ENCODE measurements at regions not wholly inside any gene's neighbourhood (a gene's known extent, or its start where the extent isn't known, plus 50 kb on each side); places are given as distances from the start of the nearest gene placed in this dataset.
A peak's percentile ranks its signal among the peaks of the same experiment; 100 is the strongest.

DNA sequence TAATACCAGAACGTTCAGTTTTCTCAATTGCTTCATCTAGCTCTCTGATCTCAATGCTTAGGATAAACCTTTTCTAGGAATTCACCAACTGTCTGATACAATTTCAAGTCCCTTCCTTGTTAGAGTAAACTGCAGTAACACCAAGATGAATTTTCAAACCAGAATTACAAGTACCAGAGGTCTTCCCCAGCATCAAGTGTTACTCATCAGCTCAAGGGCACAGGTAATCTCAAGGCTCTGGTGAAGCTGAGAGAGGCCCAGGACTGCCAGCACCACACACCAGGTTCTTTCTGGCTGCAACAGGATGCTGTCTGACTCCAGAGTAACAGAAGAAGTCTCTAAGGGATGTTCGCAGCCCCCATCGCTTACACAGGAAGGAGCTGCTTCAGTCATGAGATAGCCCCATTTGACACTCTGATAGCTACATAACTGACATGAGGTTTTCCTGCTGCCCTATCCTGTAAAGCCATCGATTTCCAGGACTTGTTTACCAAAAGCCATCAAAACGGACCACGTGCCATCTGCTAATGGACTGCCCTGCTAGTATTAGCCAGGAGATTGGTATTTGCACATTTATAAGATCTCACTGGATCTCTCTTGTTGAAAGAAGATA is 549.4 kb downstream of the UTRN start:
- no peak overlapping the region for H3K4me3 Mint-ChIP-seq
- no peak for ATAC-seq
- no peaks in the 10 kb centered on the region for H3K9me3 Mint-ChIP-seq
- peaks cover 59% of the 10 kb centered on the region for H3K36me3 Mint-ChIP-seq
- no peaks in the 10 kb centered on the region for H3K4me1 Mint-ChIP-seq
- H3K27me3 Mint-ChIP-seq = no peaks in the 10 kb centered on the region
- no peak overlapping the region for H3K27ac Mint-ChIP-seq

DNA sequence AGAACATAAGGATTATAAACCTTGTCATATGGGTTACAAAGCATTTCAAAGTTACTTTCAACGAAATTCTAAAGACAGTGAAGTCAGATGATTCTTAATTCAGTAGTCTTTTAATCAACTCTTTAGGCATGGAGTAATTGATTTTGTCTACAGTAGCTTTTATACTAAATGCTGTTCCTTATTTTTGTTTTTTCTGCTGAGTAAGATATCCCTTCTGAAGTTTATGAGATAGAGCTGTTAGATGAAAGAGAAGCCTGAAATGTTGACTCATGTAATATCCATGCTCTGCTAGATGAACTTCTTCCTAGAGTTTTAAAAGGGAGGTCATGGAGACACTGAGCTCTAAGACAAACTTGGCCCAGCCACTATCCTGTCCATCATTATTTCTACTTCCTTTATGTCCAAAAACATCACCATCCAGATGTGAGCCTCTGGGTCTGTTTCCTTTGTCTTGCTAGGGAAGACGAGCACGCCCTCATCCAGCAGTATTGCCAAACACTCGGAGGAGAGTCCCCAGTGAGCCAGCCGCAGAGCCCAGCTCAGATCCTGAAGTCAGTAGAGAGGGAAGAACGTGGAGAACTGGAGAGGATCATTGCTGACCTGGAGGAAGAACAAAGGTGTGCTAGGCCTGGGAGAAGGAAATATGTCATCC is 550.3 kb downstream of the UTRN start:
- Mint-ChIP-seq H3K36me3 (peaks cover 61% of the 10 kb centered on the region), H3K4me3 (no peak overlapping the region), H3K27me3 (no peaks in the 10 kb centered on the region), H3K27ac (no peak overlapping the region), H3K4me1 (no peaks in the 10 kb centered on the region), H3K9me3 (no peaks in the 10 kb centered on the region)
- no peak for ATAC-seq

DNA sequence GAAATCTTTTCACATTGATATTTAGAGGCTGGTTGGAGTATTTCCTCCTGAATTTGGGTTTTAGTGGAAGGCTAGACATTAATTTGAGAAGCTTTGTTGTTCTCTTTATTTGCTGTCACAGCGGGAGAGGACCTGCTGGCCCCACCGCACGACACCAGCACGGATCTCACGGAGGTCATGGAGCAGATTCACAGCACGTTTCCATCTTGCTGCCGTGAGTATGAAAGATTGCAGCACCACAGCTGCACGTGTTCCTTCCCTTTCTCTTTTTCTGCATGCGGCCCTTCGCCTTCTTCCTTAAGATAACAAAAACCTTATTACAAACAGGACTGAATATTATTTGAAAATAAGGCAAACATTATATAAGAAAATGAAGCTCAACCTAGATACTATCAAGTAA is 555.5 kb downstream of the UTRN start:
- no peaks in the 10 kb centered on the region for H3K9me3 Mint-ChIP-seq
- H3K4me3 Mint-ChIP-seq = no peak overlapping the region
- peaks cover 50% of the 10 kb centered on the region for H3K36me3 Mint-ChIP-seq
- no peaks in the 10 kb centered on the region for H3K4me1 Mint-ChIP-seq
- H3K27ac Mint-ChIP-seq = no peak overlapping the region
- ATAC-seq = no peak
- no peaks in the 10 kb centered on the region for H3K27me3 Mint-ChIP-seq

DNA sequence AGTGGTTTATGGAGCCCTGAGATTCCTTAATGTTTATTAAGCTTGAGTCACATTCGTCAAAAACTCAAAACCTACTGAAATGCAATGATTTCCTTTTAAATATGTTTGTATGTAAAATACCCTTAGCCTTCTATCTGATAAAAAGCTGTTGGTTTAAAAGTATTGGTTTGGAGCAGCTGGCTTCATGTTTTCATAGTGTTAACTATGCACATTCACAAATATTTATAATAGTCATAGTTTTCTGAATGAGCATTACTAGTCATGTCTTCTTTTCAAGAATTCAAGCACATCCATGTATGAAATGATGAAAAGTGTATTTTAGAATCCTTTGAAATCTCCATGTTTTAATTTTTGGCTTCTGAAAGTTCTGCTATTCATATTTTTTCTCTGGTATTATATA is 558.6 kb downstream of the UTRN start:
- H3K4me3 Mint-ChIP-seq = no peak overlapping the region
- no peaks in the 10 kb centered on the region for H3K4me1 Mint-ChIP-seq
- H3K9me3 Mint-ChIP-seq = no peaks in the 10 kb centered on the region
- ATAC-seq = no peak
- H3K27ac Mint-ChIP-seq = no peak overlapping the region
- H3K36me3 Mint-ChIP-seq = peaks cover 39% of the 10 kb centered on the region
- H3K27me3 Mint-ChIP-seq = no peaks in the 10 kb centered on the region

DNA sequence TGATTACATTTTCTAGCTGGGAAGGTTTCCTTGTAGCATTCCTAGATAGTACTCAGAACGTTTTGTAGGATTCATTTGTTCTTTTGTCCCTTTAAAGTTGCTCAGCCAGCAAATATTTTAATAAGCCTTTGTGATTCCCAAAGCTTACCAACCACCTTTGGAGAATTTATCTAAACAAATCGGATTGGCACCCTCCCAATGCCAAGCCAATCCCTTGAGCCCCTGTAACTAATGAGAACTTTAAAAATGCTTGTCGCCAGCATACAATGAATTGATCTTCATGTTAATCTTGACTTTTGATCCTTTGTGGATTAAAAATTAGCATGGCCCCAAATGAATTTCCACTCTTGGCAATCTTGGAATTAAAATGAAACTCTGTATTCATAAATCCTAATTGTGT is 559.5 kb downstream of the UTRN start:
- no peak for ATAC-seq
- no peaks in the 10 kb centered on the region for H3K9me3 Mint-ChIP-seq
- no peak overlapping the region for H3K27ac Mint-ChIP-seq
- H3K36me3 Mint-ChIP-seq = peaks cover 34% of the 10 kb centered on the region
- H3K4me3 Mint-ChIP-seq = no peak overlapping the region
- no peaks in the 10 kb centered on the region for H3K4me1 Mint-ChIP-seq
- no peaks in the 10 kb centered on the region for H3K27me3 Mint-ChIP-seq

DNA sequence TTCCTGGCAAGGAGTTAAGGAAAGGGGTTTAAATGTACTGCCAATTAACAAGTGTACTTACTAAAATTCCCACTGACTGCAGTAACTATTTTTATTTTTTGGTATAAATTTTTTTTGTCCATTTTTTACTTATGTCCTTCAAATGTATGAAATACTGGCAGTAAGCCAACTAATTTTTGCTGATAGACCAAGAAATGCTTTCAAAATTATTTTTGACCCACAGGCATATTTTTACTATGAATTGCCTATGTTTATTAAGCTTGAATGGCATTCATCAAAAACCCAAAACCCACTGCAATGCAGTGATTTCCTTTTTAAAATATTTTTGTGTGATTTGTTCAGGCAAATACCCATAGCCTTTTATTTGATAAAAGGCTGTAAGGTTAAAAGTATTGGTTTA is 560.1 kb downstream of the UTRN start:
- Mint-ChIP-seq H3K27me3 (no peaks in the 10 kb centered on the region), H3K9me3 (no peaks in the 10 kb centered on the region), H3K4me1 (no peaks in the 10 kb centered on the region), H3K4me3 (no peak overlapping the region), H3K27ac (no peak overlapping the region), H3K36me3 (peaks cover 34% of the 10 kb centered on the region)
- ATAC-seq = no peak

DNA sequence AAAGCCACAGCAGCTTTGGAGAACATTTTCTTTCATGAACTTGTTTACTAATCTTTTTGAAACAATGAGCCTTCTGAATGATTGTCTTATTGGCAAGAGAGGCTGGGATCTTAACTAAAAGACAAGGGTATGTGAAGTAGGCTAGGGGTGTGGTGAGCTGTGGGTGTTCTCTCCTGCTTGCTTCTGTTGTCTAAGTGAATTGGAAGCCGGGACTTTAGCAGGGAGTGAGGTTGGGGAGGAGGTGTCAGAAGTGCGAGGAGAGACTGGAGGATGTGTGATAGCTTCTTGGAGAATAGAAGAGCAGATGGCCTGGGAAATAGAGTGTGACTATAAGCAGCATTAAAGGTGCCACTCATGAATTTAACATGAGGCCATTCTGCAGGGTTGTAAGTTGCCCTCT is 562.8 kb downstream of the UTRN start:
- no peaks in the 10 kb centered on the region for H3K4me1 Mint-ChIP-seq
- no peaks in the 10 kb centered on the region for H3K9me3 Mint-ChIP-seq
- peaks cover 30% of the 10 kb centered on the region for H3K36me3 Mint-ChIP-seq
- ATAC-seq = no peak
- no peak overlapping the region for H3K4me3 Mint-ChIP-seq
- H3K27ac Mint-ChIP-seq = peak overlapping the region; percentile 1
- no peaks in the 10 kb centered on the region for H3K27me3 Mint-ChIP-seq

DNA sequence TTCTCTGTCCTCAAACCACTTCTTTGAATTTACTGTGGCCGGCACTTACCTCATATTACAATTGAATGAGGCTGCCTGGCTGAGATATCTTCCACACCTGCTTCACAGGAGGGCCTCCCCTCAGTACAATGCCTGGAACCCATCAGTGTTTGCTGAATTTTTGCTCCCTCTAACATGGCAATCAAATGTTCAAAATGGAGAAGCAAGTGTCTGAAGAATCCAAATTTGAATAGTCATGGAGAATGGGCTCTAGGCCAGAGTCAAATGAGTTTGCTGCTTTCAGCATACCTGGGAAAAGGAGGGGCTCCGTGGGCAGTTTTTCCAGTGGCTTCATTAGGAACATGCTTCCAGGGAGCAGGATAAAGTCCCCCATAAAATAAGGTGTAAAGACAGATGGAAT is 564.8 kb downstream of the UTRN start:
- no peak overlapping the region for H3K27ac Mint-ChIP-seq
- H3K27me3 Mint-ChIP-seq = no peaks in the 10 kb centered on the region
- H3K9me3 Mint-ChIP-seq = no peaks in the 10 kb centered on the region
- no peak for ATAC-seq
- H3K36me3 Mint-ChIP-seq = peaks cover 35% of the 10 kb centered on the region
- H3K4me3 Mint-ChIP-seq = no peak overlapping the region
- H3K4me1 Mint-ChIP-seq = no peaks in the 10 kb centered on the region

DNA sequence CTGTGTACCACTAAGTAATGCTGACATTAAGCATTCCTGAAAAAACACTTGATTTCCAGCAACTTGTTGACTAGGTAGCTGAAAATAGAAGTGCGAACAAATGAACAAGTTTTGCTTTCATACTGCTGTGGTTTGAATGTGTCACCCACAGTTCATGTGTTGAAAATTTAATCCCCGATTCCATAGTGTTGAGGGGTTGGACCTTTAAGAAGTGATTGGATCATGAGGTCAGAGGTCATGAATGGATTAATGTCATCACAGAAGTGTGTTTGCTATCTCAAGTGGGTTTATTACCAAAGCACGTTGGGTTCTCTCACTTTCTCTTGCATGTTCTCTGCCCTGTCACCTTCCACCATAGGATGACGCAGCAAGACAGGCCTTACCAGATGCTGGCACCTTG is 568.5 kb downstream of the UTRN start:
- H3K27ac Mint-ChIP-seq = no peak overlapping the region

DNA sequence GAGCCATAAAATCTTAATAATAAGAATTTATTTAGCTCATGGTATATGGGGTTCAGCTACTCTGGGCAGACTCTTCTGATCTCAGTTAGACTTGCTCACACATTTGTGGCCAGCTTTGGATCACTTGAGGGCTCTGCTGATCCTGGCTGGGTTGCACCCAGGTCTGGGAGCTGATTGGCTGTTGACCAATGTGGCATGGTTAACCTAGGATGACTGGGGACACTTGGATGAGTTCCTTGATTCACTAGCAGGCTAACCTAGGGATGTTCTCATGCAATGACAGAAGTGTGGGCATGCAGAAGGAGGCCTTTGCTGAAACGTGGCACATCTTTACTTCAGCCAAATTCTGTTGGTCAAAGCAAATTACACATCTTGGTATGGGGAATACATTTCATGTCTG is 569.5 kb downstream of the UTRN start:
- no peak overlapping the region for H3K27ac Mint-ChIP-seq
- no peaks in the 10 kb centered on the region for H3K4me1 Mint-ChIP-seq
- peaks cover 9% of the 10 kb centered on the region for H3K36me3 Mint-ChIP-seq
- no peak overlapping the region for H3K4me3 Mint-ChIP-seq
- no peaks in the 10 kb centered on the region for H3K27me3 Mint-ChIP-seq
- ATAC-seq = no peak
- peaks cover 4% of the 10 kb centered on the region for H3K9me3 Mint-ChIP-seq

More for the DNA sequence above, 568.5 kb downstream of the UTRN start:
- H3K4me1 Mint-ChIP-seq = no peaks in the 10 kb centered on the region
- no peak for ATAC-seq
- H3K9me3 Mint-ChIP-seq = no peaks in the 10 kb centered on the region
- no peaks in the 10 kb centered on the region for H3K27me3 Mint-ChIP-seq
- H3K36me3 Mint-ChIP-seq = peaks cover 14% of the 10 kb centered on the region
- no peak overlapping the region for H3K4me3 Mint-ChIP-seq

DNA sequence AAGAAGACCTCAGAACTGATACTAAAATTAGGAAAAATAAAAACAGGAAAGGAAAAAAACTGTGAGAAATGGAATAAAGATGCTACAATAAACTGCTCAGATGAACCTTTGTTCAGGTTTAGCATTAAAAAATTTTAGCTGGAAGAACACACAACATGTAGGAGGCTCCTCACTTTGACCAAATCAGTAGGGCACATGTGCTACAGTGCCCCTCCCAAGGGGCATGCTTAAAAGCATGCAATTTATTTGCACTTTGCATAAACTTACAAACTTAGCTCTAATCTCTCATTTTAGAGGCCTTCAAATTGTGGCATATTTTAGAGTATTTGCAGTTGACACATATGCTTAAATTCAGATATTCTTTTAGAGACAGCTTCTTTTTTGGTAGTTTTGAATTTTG is 570.2 kb downstream of the UTRN start:
- Mint-ChIP-seq H3K27ac (no peak overlapping the region), H3K9me3 (peaks cover 4% of the 10 kb centered on the region), H3K4me1 (no peaks in the 10 kb centered on the region), H3K27me3 (no peaks in the 10 kb centered on the region), H3K36me3 (peaks cover 8% of the 10 kb centered on the region), H3K4me3 (no peak overlapping the region)
- no peak for ATAC-seq

DNA sequence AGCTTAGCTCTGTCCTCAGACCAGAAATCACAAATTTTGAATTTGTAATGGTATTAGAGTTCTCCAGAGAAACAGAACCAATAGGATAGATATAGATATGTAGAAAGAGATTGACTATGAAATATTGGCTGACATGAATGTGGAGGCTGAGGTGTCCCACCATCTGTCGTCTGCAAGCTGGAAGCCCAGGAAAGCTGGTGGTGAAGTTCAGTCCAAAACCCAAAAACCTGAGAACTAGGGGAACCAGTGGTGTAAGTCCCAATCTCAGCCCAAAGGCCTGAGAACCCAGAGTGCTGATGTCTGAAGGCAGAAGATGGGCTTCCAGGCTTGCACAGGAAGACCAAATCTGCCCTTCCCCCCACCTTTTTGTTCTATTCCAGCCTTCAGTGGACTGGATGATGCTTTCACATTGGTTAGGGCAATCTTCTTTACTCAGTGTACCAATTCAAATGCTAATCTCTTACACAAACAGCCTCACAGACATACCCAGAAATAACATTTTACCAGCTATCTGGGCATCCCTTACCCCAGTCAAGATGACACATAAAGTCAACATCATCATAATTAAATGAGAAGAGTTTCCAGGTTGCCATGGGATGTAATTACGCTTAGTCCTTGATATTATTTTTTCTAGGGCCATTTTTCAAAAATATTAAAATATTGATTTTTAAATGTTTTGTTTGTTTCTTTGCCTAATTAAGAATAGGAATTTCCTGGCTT is 570.8 kb downstream of the UTRN start:
- H3K36me3 Mint-ChIP-seq = peaks cover 5% of the 10 kb centered on the region
- ATAC-seq = no peak
- H3K27ac Mint-ChIP-seq = no peak overlapping the region
- H3K4me3 Mint-ChIP-seq = no peak overlapping the region
- H3K9me3 Mint-ChIP-seq = peaks cover 4% of the 10 kb centered on the region
- H3K4me1 Mint-ChIP-seq = no peaks in the 10 kb centered on the region
- no peaks in the 10 kb centered on the region for H3K27me3 Mint-ChIP-seq

DNA sequence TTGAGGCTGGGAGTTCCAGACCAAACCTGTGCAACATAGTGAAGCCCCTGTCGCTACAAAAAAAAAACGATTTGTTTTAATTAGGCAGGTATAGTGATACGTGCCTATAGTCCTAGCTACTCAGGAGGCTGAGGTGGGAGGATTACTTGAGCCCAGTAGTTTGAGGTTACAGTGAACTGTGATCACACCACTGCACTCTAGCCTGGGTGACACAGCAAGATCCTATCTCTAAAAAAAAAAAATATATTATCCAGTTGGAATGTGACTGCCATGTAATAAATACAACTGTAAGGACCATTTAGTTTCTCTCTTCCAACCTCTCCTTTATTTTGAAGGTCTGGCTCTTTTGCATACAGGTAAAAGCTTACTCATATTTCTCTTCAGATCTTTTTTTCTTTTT is 571.5 kb downstream of the UTRN start:
- Mint-ChIP-seq H3K27me3 (no peaks in the 10 kb centered on the region), H3K36me3 (peaks cover 5% of the 10 kb centered on the region), H3K27ac (no peak overlapping the region), H3K4me1 (no peaks in the 10 kb centered on the region), H3K4me3 (no peak overlapping the region), H3K9me3 (peaks cover 4% of the 10 kb centered on the region)
- ATAC-seq = no peak

DNA sequence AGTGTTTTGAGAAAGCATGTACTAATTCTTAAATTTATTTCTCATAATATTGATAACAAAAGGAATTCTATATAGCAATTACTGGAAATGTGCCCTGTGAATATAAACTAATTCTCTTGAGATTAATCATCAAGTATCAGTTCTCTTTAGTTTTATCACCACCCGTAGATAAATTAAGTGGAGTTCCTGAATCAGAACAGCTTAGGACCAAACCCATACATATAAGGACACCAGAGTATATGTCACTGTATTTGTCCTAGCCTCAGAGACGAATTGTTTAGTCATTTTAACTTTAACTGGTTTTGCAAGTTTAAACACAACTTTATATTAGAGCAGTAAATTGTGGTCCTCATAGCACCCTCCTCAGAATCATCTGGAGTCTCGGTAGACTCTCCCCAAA is 572.0 kb downstream of the UTRN start:
- Mint-ChIP-seq H3K27ac (no peak overlapping the region), H3K4me1 (no peaks in the 10 kb centered on the region), H3K36me3 (peaks cover 5% of the 10 kb centered on the region), H3K9me3 (peaks cover 4% of the 10 kb centered on the region), H3K4me3 (no peak overlapping the region), H3K27me3 (peaks cover 5% of the 10 kb centered on the region)
- no peak for ATAC-seq

DNA sequence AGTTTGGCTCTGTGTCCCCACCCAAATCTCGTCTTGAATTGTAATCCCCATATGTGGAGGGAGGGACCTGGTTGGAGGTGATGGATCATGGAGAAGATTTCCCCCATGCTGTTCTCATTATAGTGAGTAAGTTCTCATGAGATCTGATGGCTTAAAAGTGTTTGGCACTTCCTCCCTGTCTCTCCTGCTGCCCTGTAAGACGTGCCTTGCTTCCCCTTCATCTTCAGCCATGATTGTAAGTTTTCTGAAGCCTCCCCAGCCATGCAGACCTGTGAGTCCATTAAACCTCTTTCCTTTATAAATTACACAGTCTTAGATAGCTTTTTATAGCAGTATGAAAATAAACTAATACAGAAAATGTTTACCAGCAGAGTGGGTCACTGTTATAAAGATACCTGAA is 577.6 kb downstream of the UTRN start:
- Mint-ChIP-seq H3K27me3 (peaks cover 36% of the 10 kb centered on the region), H3K9me3 (peaks cover 25% of the 10 kb centered on the region)
- ATAC-seq = no peak

DNA sequence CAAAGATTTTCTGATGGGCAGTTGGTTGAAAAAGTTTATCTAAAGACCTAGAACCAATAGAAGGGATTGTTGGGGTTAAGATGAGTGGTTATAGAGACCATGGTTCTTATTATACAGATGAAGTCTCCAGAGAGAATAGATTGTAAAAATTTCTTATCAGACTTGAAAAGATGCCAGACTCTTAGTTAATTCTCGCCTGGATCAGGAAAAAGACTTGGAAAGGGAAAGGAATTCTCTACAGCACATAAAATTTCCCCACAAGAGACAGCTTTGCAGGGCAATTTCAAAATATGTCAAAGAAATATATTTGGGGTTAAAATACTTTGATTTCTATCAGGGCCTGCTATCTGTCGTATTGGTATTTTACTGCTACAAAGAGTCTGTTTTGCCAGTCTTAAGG is 582.6 kb downstream of the UTRN start:
- no peak overlapping the region for H3K4me3 Mint-ChIP-seq
- peaks cover 17% of the 10 kb centered on the region for H3K9me3 Mint-ChIP-seq
- peaks cover 24% of the 10 kb centered on the region for H3K27me3 Mint-ChIP-seq
- no peak overlapping the region for H3K27ac Mint-ChIP-seq
- peaks cover 6% of the 10 kb centered on the region for H3K36me3 Mint-ChIP-seq
- peaks cover 8% of the 10 kb centered on the region for H3K4me1 Mint-ChIP-seq
- no peak for ATAC-seq

More for the DNA sequence above, 577.6 kb downstream of the UTRN start:
- H3K4me1 Mint-ChIP-seq = peaks cover 7% of the 10 kb centered on the region
- H3K27ac Mint-ChIP-seq = no peak overlapping the region
- no peak overlapping the region for H3K4me3 Mint-ChIP-seq
- H3K36me3 Mint-ChIP-seq = peaks cover 6% of the 10 kb centered on the region

All from stimulated activated memory B cell treated with anti-CD40 and anti-IgM and Interleukin-4, amounts not matched to agents 10 μg/mL and 1 μg/mL and 100 μg/mL, for 72 hours (primary cell).